Mesenchymal stem cell (in vitro differentiated cells and primary cell): ENCODE measurements at regions not wholly inside any gene's neighbourhood (a gene's known extent, or its start where the extent isn't known, plus 50 kb on each side); places are given as distances from the start of the nearest gene placed in this dataset.

ENCODE experiments used
- DNase-seq: peaks from one replicate; pipeline ENCODE4 v3.0.0-alpha.2; 2013
- H2AFZ ChIP-seq: one replicate; pipeline ENCODE4 v1.6.1; 2013; ENCODE audit warnings: low read depth, mild to moderate bottlenecking, control low read depth, inconsistent platforms, low read length, moderate library complexity
- H2AK5ac ChIP-seq: 2 replicates; pipeline ENCODE4 v1.6.1; 2013; ENCODE audit warnings: low read length, moderate library complexity, mild to moderate bottlenecking, inconsistent platforms; ENCODE audit not compliant: severe bottlenecking
- H2BK120ac ChIP-seq: one replicate; pipeline ENCODE4 v1.6.1; 2013; ENCODE audit warnings: low read depth, mild to moderate bottlenecking, inconsistent platforms, low read length, moderate library complexity
- H2BK12ac ChIP-seq, 2 experiments: one replicate each; pipeline ENCODE4 v1.6.1; 2013; ENCODE audit warnings: inconsistent platforms in 2 of 2, low read length in 2 of 2, mild to moderate bottlenecking in 2 of 2, moderate library complexity in 2 of 2, control low read depth in 1 of 2
- H2BK15ac ChIP-seq: one replicate; pipeline ENCODE4 v1.6.1; 2013; ENCODE audit warnings: mild to moderate bottlenecking, low read depth, inconsistent platforms; ENCODE audit not compliant: poor library complexity, severe bottlenecking
- H2BK5ac ChIP-seq: 2 replicates; pipeline ENCODE4 v1.6.1; 2013; ENCODE audit warnings: low read depth, mild to moderate bottlenecking, low read length, control low read depth, inconsistent platforms; ENCODE audit not compliant: poor library complexity, severe bottlenecking
- H3K14ac ChIP-seq, 2 experiments: one replicate each; pipeline ENCODE4 v1.6.1; 2013; ENCODE audit warnings: inconsistent platforms in 2 of 2, low read length in 2 of 2, control low read depth in 1 of 2, mild to moderate bottlenecking in 1 of 2, moderate library complexity in 1 of 2
- H3K18ac ChIP-seq, 2 experiments: one replicate each; pipeline ENCODE4 v1.6.1; 2013; ENCODE audit warnings: inconsistent platforms in 2 of 2, low read length in 2 of 2, control low read depth in 1 of 2, low read depth in 1 of 2, mild to moderate bottlenecking in 1 of 2
- H3K23ac ChIP-seq, 2 experiments: one replicate each; pipeline ENCODE4 v1.6.1; 2013; ENCODE audit warnings: inconsistent platforms in 2 of 2, low read length in 2 of 2, mild to moderate bottlenecking in 2 of 2, moderate library complexity in 2 of 2, control low read depth in 1 of 2
- H3K27ac ChIP-seq: 2 replicates; pipeline ENCODE4 v1.5.1; 2013; ENCODE audit warnings: mild to moderate bottlenecking, moderate library complexity, low read length, control low read depth, inconsistent platforms; ENCODE audit not compliant: poor library complexity, severe bottlenecking
- H3K27me3 ChIP-seq, 2 experiments: 2 replicates each; pipeline versions ENCODE4 v1.6.1 to v1.7.0; 2013; ENCODE audit warnings: low read length in 2 of 2, mild to moderate bottlenecking in 2 of 2, moderate library complexity in 2 of 2, control low read depth in 1 of 2, inconsistent platforms in 1 of 2; ENCODE audit not compliant: control insufficient read depth in 1 of 2, insufficient read depth in 1 of 2
- H3K36me3 ChIP-seq, 2 experiments: 2 replicates each; pipeline versions ENCODE4 v1.6.1 to v1.7.0; 2013; ENCODE audit warnings: low read length in 2 of 2, control low read depth in 1 of 2, inconsistent platforms in 1 of 2, low read depth in 1 of 2, mild to moderate bottlenecking in 1 of 2; ENCODE audit not compliant: insufficient read depth in 2 of 2, control insufficient read depth in 1 of 2
- H3K4ac ChIP-seq, 2 experiments: one replicate each; pipeline ENCODE4 v1.6.1; 2013; ENCODE audit warnings: inconsistent platforms in 2 of 2, low read length in 2 of 2, mild to moderate bottlenecking in 2 of 2, moderate library complexity in 2 of 2, control low read depth in 1 of 2, low read depth in 1 of 2
- H3K4me1 ChIP-seq: 2 replicates; pipeline ENCODE4 v1.6.1; 2013; ENCODE audit warnings: low read depth, low read length, control low read depth; ENCODE audit not compliant: control insufficient read depth, insufficient read depth
- H3K4me2 ChIP-seq: 2 replicates; pipeline ENCODE4 v1.6.1; 2013; ENCODE audit warnings: low read length, mild to moderate bottlenecking, inconsistent platforms; ENCODE audit not compliant: poor library complexity, severe bottlenecking
- H3K4me3 ChIP-seq, 2 experiments: 2 replicates each; pipeline versions ENCODE4 v1.5.1 to v1.7.0; 2013; ENCODE audit warnings: low read length in 2 of 2, mild to moderate bottlenecking in 2 of 2, control low read depth in 1 of 2, low read depth in 1 of 2; ENCODE audit not compliant: insufficient read depth in 1 of 2
- H3K79me1 ChIP-seq: replicated peaks from 2 replicates; pipeline ENCODE4 v1.6.1; 2013; ENCODE audit warnings: mild to moderate bottlenecking, control low read depth, low read length, inconsistent platforms; ENCODE audit not compliant: poor library complexity, severe bottlenecking
- H3K9ac ChIP-seq: 2 replicates; pipeline ENCODE4 v1.7.0; 2013; ENCODE audit warnings: mild to moderate bottlenecking, low read length, moderate library complexity
- H3K9me3 ChIP-seq: 2 replicates; pipeline ENCODE4 v1.7.0; 2013; ENCODE audit warnings: mild to moderate bottlenecking, low read length; ENCODE audit not compliant: control insufficient read depth
- H4K8ac ChIP-seq: one replicate; pipeline ENCODE4 v1.6.1; 2013; ENCODE audit warnings: inconsistent platforms, mild to moderate bottlenecking, low read length, moderate library complexity
- H4K91ac ChIP-seq: one replicate; pipeline ENCODE4 v1.6.1; 2013; ENCODE audit warnings: mild to moderate bottlenecking, low read length, inconsistent platforms
- WGBS: methylation state at CpG from one replicate; pipeline ENCODE4 v1.1.7; 2013; ENCODE audit warnings: mixed read lengths; 5-methylcytosine and 5-hydroxymethylcytosine counted together

GRCh38 chr22:48948575-48949170 is 879.0 kb downstream of the BRD1 start:
- H2BK15ac ChIP-seq = no peak overlapping the region
- no peak overlapping the region for H3K27ac ChIP-seq
- H3K36me3 ChIP-seq = no peaks in the 10 kb centered on the region
- H3K4me2 ChIP-seq = no peak overlapping the region
- H3K27me3 ChIP-seq = no peaks in the 10 kb centered on the region
- H3K9ac ChIP-seq = no peak overlapping the region
- no peak overlapping the region for H3K14ac ChIP-seq
- H3K18ac ChIP-seq = no peak overlapping the region
- H3K9me3 ChIP-seq = no peaks in the 10 kb centered on the region
- no peak overlapping the region for H2BK120ac ChIP-seq
- H2BK12ac ChIP-seq = no peak overlapping the region
- H4K91ac ChIP-seq = no peak overlapping the region
- DNase-seq = no peak
- no peak overlapping the region for H3K23ac ChIP-seq
- H2BK5ac ChIP-seq = no peak overlapping the region
- no peak overlapping the region for H3K4ac ChIP-seq
- H3K4me3 ChIP-seq = no peak overlapping the region
- no peak overlapping the region for H2AFZ ChIP-seq
- no peaks in the 10 kb centered on the region for H3K79me1 ChIP-seq
- WGBS = 86% methylated on average over 5 of the region's 6 CpGs
- H4K8ac ChIP-seq = no peak overlapping the region
- no peaks in the 10 kb centered on the region for H3K4me1 ChIP-seq
- no peak overlapping the region for H2AK5ac ChIP-seq

DNA sequence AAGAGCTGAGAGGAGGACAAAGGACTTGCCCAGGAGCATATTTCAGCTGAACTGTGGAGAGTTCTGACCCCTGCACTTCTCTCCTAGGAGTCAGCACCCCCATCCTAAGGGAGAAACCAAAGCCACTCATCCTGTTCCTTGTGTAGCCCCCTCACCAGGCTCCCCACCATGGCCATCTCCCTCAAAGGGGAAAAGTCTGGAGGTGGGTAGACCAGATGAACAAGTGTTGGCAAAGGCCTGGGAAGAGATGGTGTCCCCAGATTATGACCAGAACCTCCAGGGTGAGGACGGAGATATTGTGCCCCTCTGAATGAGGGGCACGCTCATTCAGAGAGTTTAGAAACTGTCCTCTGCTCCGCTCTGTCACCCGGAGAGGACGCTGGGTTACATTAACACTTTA is 880.0 kb downstream of the BRD1 start:
- no peaks in the 10 kb centered on the region for H3K79me1 ChIP-seq
- DNase-seq = no peak
- no peak overlapping the region for H2AK5ac ChIP-seq
- H3K27ac ChIP-seq = no peak overlapping the region
- H2BK120ac ChIP-seq = no peak overlapping the region
- no peak overlapping the region for H3K4me2 ChIP-seq
- H3K4me1 ChIP-seq = no peaks in the 10 kb centered on the region
- no peak overlapping the region for H3K14ac ChIP-seq
- H3K4ac ChIP-seq = no peak overlapping the region
- no peak overlapping the region for H2BK5ac ChIP-seq
- H3K9ac ChIP-seq = no peak overlapping the region
- no peaks in the 10 kb centered on the region for H3K27me3 ChIP-seq
- H3K4me3 ChIP-seq = no peak overlapping the region
- H4K91ac ChIP-seq = no peak overlapping the region
- H4K8ac ChIP-seq = no peak overlapping the region
- no peak overlapping the region for H2BK15ac ChIP-seq
- 75% methylated on average over 5 of the region's 5 CpGs for whole genome bisulfite sequencing
- no peaks in the 10 kb centered on the region for H3K9me3 ChIP-seq
- no peaks in the 10 kb centered on the region for H3K36me3 ChIP-seq
- H2BK12ac ChIP-seq = no peak overlapping the region
- H3K18ac ChIP-seq = no peak overlapping the region
- no peak overlapping the region for H3K23ac ChIP-seq
- no peak overlapping the region for H2AFZ ChIP-seq

GRCh38 chr22:48945621-48946458 is 881.8 kb downstream of the BRD1 start:
- H3K36me3 ChIP-seq = no peaks in the 10 kb centered on the region
- H3K9ac ChIP-seq = no peak overlapping the region
- no peak overlapping the region for H2BK12ac ChIP-seq
- H3K4me1 ChIP-seq = no peaks in the 10 kb centered on the region
- H3K27ac ChIP-seq = no peak overlapping the region
- no peak overlapping the region for H3K4ac ChIP-seq
- no peak overlapping the region for H2AK5ac ChIP-seq
- H2AFZ ChIP-seq = no peak overlapping the region
- 84% methylated on average over 20 of the region's 22 CpGs for WGBS
- no peak for DNase-seq
- no peak overlapping the region for H3K14ac ChIP-seq
- H3K23ac ChIP-seq = no peak overlapping the region
- H4K91ac ChIP-seq = no peak overlapping the region
- H3K27me3 ChIP-seq = no peaks in the 10 kb centered on the region
- no peak overlapping the region for H2BK5ac ChIP-seq
- H3K79me1 ChIP-seq = no peaks in the 10 kb centered on the region
- no peak overlapping the region for H2BK15ac ChIP-seq
- no peak overlapping the region for H4K8ac ChIP-seq
- H3K4me3 ChIP-seq = no peak overlapping the region
- no peak overlapping the region for H3K18ac ChIP-seq
- H3K4me2 ChIP-seq = no peak overlapping the region
- no peaks in the 10 kb centered on the region for H3K9me3 ChIP-seq
- no peak overlapping the region for H2BK120ac ChIP-seq

GRCh38 chr22:48944751-48945620 is 882.7 kb downstream of the BRD1 start:
- DNase-seq = no peak
- Histone ChIP-seq H3K9ac (no peak overlapping the region), H3K79me1 (no peaks in the 10 kb centered on the region), H3K27me3 (no peaks in the 10 kb centered on the region), H4K91ac (peak overlapping the region; percentile 35), H2BK12ac (no peak overlapping the region), H2AFZ (no peak overlapping the region), H4K8ac (no peak overlapping the region), H3K23ac (no peak overlapping the region), H3K27ac (no peak overlapping the region), H3K9me3 (no peaks in the 10 kb centered on the region), H2BK5ac (no peak overlapping the region), H3K4me3 (no peak overlapping the region), H2BK120ac (no peak overlapping the region), H3K18ac (no peak overlapping the region), H2BK15ac (no peak overlapping the region), H3K14ac (no peak overlapping the region), H3K36me3 (no peaks in the 10 kb centered on the region), H3K4me1 (no peaks in the 10 kb centered on the region), H2AK5ac (no peak overlapping the region), H3K4ac (no peak overlapping the region), H3K4me2 (no peak overlapping the region)
- WGBS = 82% methylated on average over 38 of the region's 38 CpGs
